Activated B cell treated with CpG ODN at 0.5 μM for 24 hours (primary cell): ENCODE measurements at regions not wholly inside any gene's neighbourhood (a gene's known extent, or its start where the extent isn't known, plus 50 kb on each side); places are given as distances from the start of the nearest gene placed in this dataset.

ENCODE experiments used
- ATAC-seq: fragments of 200-7000 bp; cut with Tn5 transposase; one replicate; pipeline ENCODE4 v1.10.0; 2021; ENCODE audit warnings: low read depth, mild to moderate bottlenecking, moderate library complexity
- CTCF ChIA-PET: fragments of 350-600 bp; sonication (Branson Sonifier 250); formaldehyde crosslinking; loops from one replicate; lab custom pipeline; 2021; ENCODE audit warnings: antibody characterized with exemption; lab: Charles Lee
- POLR2A ChIA-PET: fragments of 350-600 bp; sonication (Branson Sonifier 250); formaldehyde crosslinking; loops from one replicate; lab custom pipeline; 2021; ENCODE audit warnings: antibody characterized with exemption; lab: Charles Lee
- DNase-seq: peaks from one replicate; pipeline ENCODE4 v3.0.0; 2022
- H3K27ac Mint-ChIP-seq: one replicate; pipeline ENCODE4 v1.8.0; 2020; ENCODE audit warnings: mixed read lengths
- H3K27me3 Mint-ChIP-seq: one replicate; pipeline ENCODE4 v1.8.0; 2021; ENCODE audit warnings: mixed read lengths
- H3K36me3 Mint-ChIP-seq: one replicate; pipeline ENCODE4 v1.8.0; 2021; ENCODE audit warnings: low read depth, mixed read lengths
- H3K4me1 Mint-ChIP-seq: one replicate; pipeline ENCODE4 v1.8.0; 2021; ENCODE audit warnings: mixed read lengths
- H3K4me3 Mint-ChIP-seq: one replicate; pipeline ENCODE4 v1.8.0; 2020; ENCODE audit warnings: mild to moderate bottlenecking, mixed read lengths
- H3K9me3 Mint-ChIP-seq: one replicate; pipeline ENCODE4 v1.8.0; 2020; ENCODE audit warnings: mixed read lengths
- CTCF ChIP-seq: fragments of 200-600 bp; IDR thresholded peaks from one replicate; pipeline ENCODE4 v1.8.0; 2022; ENCODE audit warnings: antibody characterized with exemption, mild to moderate bottlenecking
- intact Hi-C: fragments of 100-400 bp; cut with micrococcal nuclease; formaldehyde crosslinking; loops from one replicate; pipeline ENCODE4 v1.15.1; 2024

DNA sequence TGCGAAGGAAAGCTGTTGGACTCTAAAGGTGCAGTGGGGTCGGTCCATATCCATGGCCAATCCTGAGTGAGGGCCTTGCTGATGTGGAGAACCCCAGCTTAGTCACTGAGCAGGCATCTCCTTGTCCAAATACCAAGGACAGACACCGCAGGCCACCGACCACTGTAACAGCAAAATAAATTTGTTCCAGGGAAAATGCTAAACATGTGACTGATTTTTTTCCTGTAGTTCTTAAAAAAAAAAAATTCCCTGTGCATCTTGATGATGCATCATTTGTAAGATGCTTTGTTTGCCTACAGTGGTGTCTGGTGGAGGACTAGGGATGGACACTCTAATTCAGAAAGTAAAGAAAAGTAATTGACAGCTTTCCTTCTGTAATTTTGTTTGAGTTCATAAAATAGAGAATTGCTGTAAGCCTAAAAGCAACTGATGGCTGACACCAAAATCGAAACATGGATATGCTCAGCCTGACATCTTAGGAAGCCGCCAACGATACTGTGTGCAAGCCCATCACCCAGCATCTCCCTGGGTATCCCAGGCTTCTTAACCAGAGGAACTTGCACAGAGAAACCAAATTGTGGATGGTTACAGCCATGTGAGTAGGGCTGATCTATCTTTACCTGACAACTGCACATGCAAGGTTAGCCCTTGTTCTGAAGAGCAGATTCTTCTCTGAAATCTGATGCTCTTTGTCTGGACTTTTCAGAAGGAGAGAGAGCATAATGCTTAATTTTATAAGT lies 188.6 kb downstream of the ARL4C start:
- no peak for DNase-seq
- peak overlapping the region; percentile 50 for H3K4me3 Mint-ChIP-seq
- peaks cover 32% of the 10 kb centered on the region for H3K27me3 Mint-ChIP-seq
- intact Hi-C loops = loop anchor here (1.0 to 2.0 kb wide), 3 partner anchors 18 to 175 kb away; no protein-coding TSS in a partner anchor
- ATAC-seq = peak; percentile 14
- ChIA-PET POLR2A (interaction anchor here (0.5 to 3.4 kb wide), 9 partner anchors 17 to 188 kb away, joined by 3 to 39 read pairs (median 8); partner anchors contain the start of gene ARL4C), CTCF (interaction anchor here (1.0 to 2.2 kb wide), 7 partner anchors 16 to 192 kb away, joined by 3 to 9 read pairs (median 4); no protein-coding TSS in a partner anchor)
- no peak for TF ChIP-seq CTCF
- no peaks in the 10 kb centered on the region for H3K36me3 Mint-ChIP-seq
- no peaks in the 10 kb centered on the region for H3K9me3 Mint-ChIP-seq
- H3K4me1 Mint-ChIP-seq = peaks cover 35% of the 10 kb centered on the region
- H3K27ac Mint-ChIP-seq = peak overlapping the region; percentile 74

DNA sequence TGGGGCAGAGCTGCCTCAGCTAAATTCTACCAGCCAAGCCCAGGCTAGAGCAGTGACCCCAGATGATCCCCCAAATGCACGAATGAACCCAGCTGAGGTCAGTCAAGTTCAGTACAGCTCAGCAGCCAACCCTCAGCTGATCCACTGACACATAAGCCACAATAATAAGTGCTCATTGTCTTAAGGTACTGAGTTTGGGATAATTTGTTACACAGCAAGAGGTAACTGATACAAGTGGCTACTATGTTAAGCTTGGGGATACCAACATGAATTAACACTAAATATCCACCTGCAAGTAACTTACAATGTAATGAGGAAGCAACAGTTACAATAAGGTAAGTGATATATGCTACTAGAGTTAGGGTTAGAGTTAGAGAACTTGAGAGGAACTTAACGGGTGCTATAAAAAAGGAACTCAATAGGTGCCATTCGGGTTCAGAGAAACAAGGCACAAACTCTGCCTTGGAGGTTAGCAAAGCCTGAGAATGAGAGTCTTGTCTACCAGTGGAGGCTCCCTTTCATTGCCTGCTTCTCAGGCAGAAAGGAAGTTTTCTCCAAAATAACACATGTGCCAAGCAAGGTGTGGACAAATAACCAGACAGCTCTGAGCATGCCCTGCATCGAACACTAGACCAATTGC lies 189.4 kb downstream of the ARL4C start:
- no peak for DNase-seq
- ChIA-PET CTCF (interaction anchor here (1.2 to 2.2 kb wide), 4 partner anchors 15 to 193 kb away, joined by 3 to 9 read pairs (median 5); no protein-coding TSS in a partner anchor), POLR2A (interaction anchor here (1.1 to 3.4 kb wide), 3 partner anchors 16 to 189 kb away, joined by 3 to 39 read pairs (median 24); partner anchors contain the start of gene ARL4C)
- Mint-ChIP-seq H3K4me1 (peaks cover 35% of the 10 kb centered on the region), H3K27ac (no peak overlapping the region), H3K27me3 (peaks cover 35% of the 10 kb centered on the region), H3K9me3 (no peaks in the 10 kb centered on the region), H3K4me3 (no peak overlapping the region), H3K36me3 (no peaks in the 10 kb centered on the region)
- no peak for TF ChIP-seq CTCF
- intact Hi-C loops = no loop called here
- no peak for ATAC-seq

- POLR2A ChIA-PET = interaction anchor here (1.1 to 3.4 kb wide), 2 partner anchors 15 to 184 kb away, joined by 3 to 39 read pairs; no protein-coding TSS in a partner anchor
- no peaks in the 10 kb centered on the region for H3K9me3 Mint-ChIP-seq
- DNase-seq (no peak), ATAC-seq (no peak)
- H3K27me3 Mint-ChIP-seq = peaks cover 38% of the 10 kb centered on the region
- CTCF ChIA-PET = interaction anchor here (2.0 to 2.2 kb wide), 2 partner anchors 18 to 194 kb away, joined by 4 to 9 read pairs; no protein-coding TSS in a partner anchor
- H3K4me3 Mint-ChIP-seq = no peak overlapping the region
- peak overlapping the region; percentile 24 for H3K27ac Mint-ChIP-seq
- H3K4me1 Mint-ChIP-seq = peaks cover 35% of the 10 kb centered on the region
- no peak for TF ChIP-seq CTCF
- no peaks in the 10 kb centered on the region for H3K36me3 Mint-ChIP-seq
- intact Hi-C loops = no loop called here
Observed at GRCh38 chr2:234306426-234307173, 190.3 kb downstream of the ARL4C start.

DNA sequence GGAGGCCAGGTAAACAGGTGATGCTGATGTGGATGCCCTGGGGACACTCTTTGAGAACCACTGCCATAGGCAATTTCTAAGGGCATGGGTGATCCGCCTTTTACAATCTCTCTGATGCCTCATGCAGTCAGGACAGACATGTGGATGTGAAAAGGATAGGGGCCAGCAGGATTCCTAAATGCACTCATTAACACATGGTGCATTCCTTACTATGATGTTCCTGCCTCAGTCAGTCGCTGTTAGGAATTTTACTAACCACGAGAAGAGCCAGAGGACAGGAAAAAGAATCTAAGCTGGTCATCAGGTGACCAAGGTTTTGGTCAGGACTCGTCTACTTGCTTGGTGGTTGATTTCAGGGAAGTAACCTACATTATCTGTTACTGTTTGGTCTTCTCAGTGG lies 191.0 kb downstream of the ARL4C start:
- intact Hi-C loops = no loop called here
- peaks cover 44% of the 10 kb centered on the region for H3K27me3 Mint-ChIP-seq
- TF ChIP-seq CTCF = no peak
- no peak overlapping the region for H3K27ac Mint-ChIP-seq
- ChIA-PET CTCF (no interaction called here), POLR2A (no interaction called here)
- no peaks in the 10 kb centered on the region for H3K36me3 Mint-ChIP-seq
- H3K9me3 Mint-ChIP-seq = no peaks in the 10 kb centered on the region
- DNase-seq = no peak
- H3K4me1 Mint-ChIP-seq = peaks cover 35% of the 10 kb centered on the region
- no peak for ATAC-seq
- no peak overlapping the region for H3K4me3 Mint-ChIP-seq
